HG02798 (cell line): ENCODE measurements at regions not wholly inside any gene's neighbourhood (a gene's known extent, or its start where the extent isn't known, plus 50 kb on each side); places are given as distances from the start of the nearest gene placed in this dataset.

Source experiments
- ATAC-seq: cut with Tn5 transposase; IDR thresholded peaks from one replicate; pipeline ENCODE4 v1.9.1; 2021; ENCODE audit warnings: mild to moderate bottlenecking; ENCODE audit not compliant: unreplicated experiment, poor library complexity

- no peak for ATAC-seq
These were observed 377.7 kb downstream of the CYLC2 start for GRCh38 chr9:103372828-103373227.

GRCh38 chr9:103377667-103378066 is 382.5 kb downstream of the CYLC2 start:
- no peak for ATAC-seq

GRCh38 chr9:103397868-103398600 is 402.9 kb downstream of the CYLC2 start:
- peak; percentile 97 for ATAC-seq

GRCh38 chr9:103399535-103399934 is 404.4 kb downstream of the CYLC2 start:
- ATAC-seq: no peak

- ATAC-seq: no peak
These were observed 412.1 kb downstream of the CYLC2 start for GRCh38 chr9:103407260-103407659.

GRCh38 chr9:103410059-103410458 is 414.9 kb downstream of the CYLC2 start:
- ATAC-seq: no peak

GRCh38 chr9:103427696-103428095 is 432.6 kb downstream of the CYLC2 start:
- ATAC-seq: no peak

- ATAC-seq: no peak
These were observed 435.3 kb downstream of the CYLC2 start for GRCh38 chr9:103430469-103430868.

- no peak for ATAC-seq
These were observed 436.7 kb downstream of the CYLC2 start for GRCh38 chr9:103431809-103432208.

- no peak for ATAC-seq
These were observed 449.0 kb downstream of the CYLC2 start for GRCh38 chr9:103444176-103444575.

GRCh38 chr9:103458826-103459225 is 463.7 kb downstream of the CYLC2 start:
- ATAC-seq: no peak

- no peak for ATAC-seq
These were observed 476.1 kb downstream of the CYLC2 start for GRCh38 chr9:103471241-103471640.

GRCh38 chr9:103474156-103474555 is 479.0 kb downstream of the CYLC2 start:
- ATAC-seq: no peak

- ATAC-seq: no peak
These were observed 488.5 kb downstream of the CYLC2 start for GRCh38 chr9:103483471-103484096.

- ATAC-seq: no peak
These were observed 490.0 kb downstream of the CYLC2 start for GRCh38 chr9:103485138-103485537.

- no peak for ATAC-seq
These were observed 519.6 kb downstream of the CYLC2 start for GRCh38 chr9:103514767-103515166.

GRCh38 chr9:103522409-103522808 is 527.3 kb downstream of the CYLC2 start:
- no peak for ATAC-seq

- no peak for ATAC-seq
These were observed 535.8 kb downstream of the CYLC2 start for GRCh38 chr9:103530934-103531333.

- no peak for ATAC-seq
These were observed 538.2 kb downstream of the CYLC2 start for GRCh38 chr9:103533318-103533717.

GRCh38 chr9:103537426-103537825 is 542.3 kb downstream of the CYLC2 start:
- no peak for ATAC-seq

GRCh38 chr9:103545260-103545659 is 548.8 kb upstream of the SMC2 start:
- ATAC-seq: no peak

- no peak for ATAC-seq
These were observed 541.4 kb upstream of the SMC2 start for GRCh38 chr9:103552712-103553111.
